ENCODE measurements at regions not wholly inside any gene's neighbourhood (a gene's known extent, or its start where the extent isn't known, plus 50 kb on each side); places are given as distances from the start of the nearest gene placed in this dataset.

DNA sequence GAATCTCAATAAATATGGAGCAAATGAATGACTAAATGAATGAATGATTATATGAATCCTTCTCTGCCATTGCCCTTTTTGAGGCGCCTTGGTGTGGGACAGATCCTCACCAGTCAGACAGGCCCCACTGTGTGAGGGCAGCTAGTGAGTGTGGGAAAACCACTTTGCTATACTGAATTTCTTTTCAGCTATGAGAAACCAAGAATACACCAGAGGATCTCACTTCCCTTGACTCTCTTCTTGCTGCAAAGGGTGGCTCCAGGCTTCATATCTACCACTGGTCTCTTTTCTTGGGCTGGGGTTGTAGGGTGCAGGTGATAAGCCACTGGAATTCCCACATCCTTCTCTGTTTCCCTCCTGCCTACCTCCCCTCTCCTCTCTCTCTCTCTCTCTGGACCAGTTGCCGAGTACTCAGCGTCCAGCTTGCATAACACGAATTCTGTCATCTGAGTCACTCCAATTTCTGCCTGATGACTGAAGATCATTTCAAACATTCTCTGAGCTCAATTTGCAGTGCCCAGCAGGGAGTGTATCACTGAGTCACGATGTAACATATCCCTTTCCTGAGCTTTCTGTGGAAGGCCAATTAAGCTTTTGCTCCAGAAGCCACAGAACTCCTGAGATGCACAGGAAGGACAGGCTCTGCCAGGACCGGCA is 304.3 kb upstream of the NCAM1 start:
- POLR2A ChIA-PET = no interaction called here
- intact Hi-C loops (cut with micrococcal nuclease; ENCODE audit: unreplicated experiment) = no loop called here
- Histone ChIP-seq H3K27ac (ENCODE audit: extremely low read length, insufficient read depth, low read length) (no peak overlapping the region), H3K4me3 (replicated peaks in 1 of 3; ENCODE audit: insufficient read depth in 1 of 3, low read depth in 2 of 3, low read length in 3 of 3) (no peak overlapping the region), H3K4me1 (ENCODE audit: insufficient read depth, low read length) (no peaks in the 10 kb centered on the region), H3K79me2 (ENCODE audit: insufficient read depth, low read length) (no peaks in the 10 kb centered on the region), H3K9ac (ENCODE audit: insufficient read depth, low read depth, low read length) (no peak overlapping the region), H3K9me3 (ENCODE audit: low read length) (no peaks in the 10 kb centered on the region), H3K36me3 (replicated peaks in 1 of 2; ENCODE audit: control insufficient read depth in 1 of 2, insufficient read depth in 2 of 2, low read length in 2 of 2) (no peaks in the 10 kb centered on the region), H2AFZ (ENCODE audit: low read length) (no peak overlapping the region), H3K27me3 (ENCODE audit: control insufficient read depth in 1 of 2, insufficient read depth in 2 of 2, low read length in 2 of 2) (peaks cover 0 to 3% of the 10 kb centered on the region in 2 experiments; a peak in 1 of 5 replicates), H4K20me1 (ENCODE audit: insufficient read depth, low read length) (no peaks in the 10 kb centered on the region), H3K4me2 (ENCODE audit: low read depth, low read length) (no peak overlapping the region)
- FAIRE-seq (no peak), DNase-seq (ENCODE audit: low spot score) (no peak), ATAC-seq (no peak)
- in situ Hi-C loops (cut with HindIII; ENCODE audit: extremely low pct_ligation_motif_present, low pct_unique_long_range_greater_than_20kb) = no loop called here
- 0% methylated on average over 4 of the region's 6 CpGs for WGBS (ENCODE audit: low lambda C conversion rate)
- no peak for TF ChIP-seq TAF15 (IDR thresholded peaks at IDR 0.05; ENCODE audit: low read depth, low read length, poor library complexity, severe bottlenecking)
- TF ChIP-seq ZNF749 (CRISPR knock-in tag; IDR thresholded peaks at IDR 0.05; ENCODE audit: borderline replicate concordance) = no peak
- no peak for TF ChIP-seq ZNF138 (CRISPR knock-in tag; IDR thresholded peaks at IDR 0.05; ENCODE audit: low read depth)
- CTCF ChIA-PET (ENCODE audit: low intra/inter-chr PET ratio, low total read pairs) = no interaction called here
- BruUV-seq (replicated peaks) = no TSS peak

DNA sequence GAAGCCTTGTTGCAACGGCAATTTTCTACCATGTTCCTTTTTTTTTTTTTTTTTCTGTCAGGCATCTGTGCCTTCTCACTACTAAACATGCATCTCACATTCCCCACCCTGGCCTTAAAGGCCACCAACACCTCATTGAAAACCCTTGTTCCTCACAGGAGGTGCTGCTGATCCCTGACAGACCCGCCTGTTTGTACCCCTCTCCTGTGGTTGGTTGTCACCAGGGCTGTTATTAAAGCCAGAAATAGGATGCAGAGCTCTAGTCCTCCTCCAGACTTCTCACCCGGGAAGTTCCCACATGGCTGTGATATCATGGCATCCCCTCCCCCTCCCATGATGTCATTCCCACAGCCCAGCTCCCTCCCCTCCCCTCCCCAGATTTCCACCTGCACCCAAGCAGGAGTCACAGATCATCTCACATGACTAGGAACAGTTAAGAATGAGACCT is 302.8 kb upstream of the NCAM1 start:
- no peaks in the 10 kb centered on the region for H3K9me3 ChIP-seq (ENCODE audit: low read length)
- H3K27me3 ChIP-seq (ENCODE audit: control insufficient read depth in 1 of 2, insufficient read depth in 2 of 2, low read length in 2 of 2) = 0 out of 5 replicates have a peak, but pooled peaks cover 0 to 3% of the 10 kb centered on the region in 2 experiments
- no peak for TF ChIP-seq SSRP1 (CRISPR knock-in tag; IDR thresholded peaks at IDR 0.05)
- no peak for TF ChIP-seq ELK4 (CRISPR knock-in tag; IDR thresholded peaks at IDR 0.05; ENCODE audit: borderline replicate concordance)
- TF ChIP-seq ZNF557 (CRISPR knock-in tag; IDR thresholded peaks at IDR 0.05) = no peak
- TF ChIP-seq KLF12 (CRISPR knock-in tag; IDR thresholded peaks at IDR 0.05; ENCODE audit: borderline replicate concordance) = no peak
- no peak for TF ChIP-seq CBX1 (IDR thresholded peaks at IDR 0.05; ENCODE audit: low read depth)
- no peak for TF ChIP-seq ZNF350 (CRISPR knock-in tag; IDR thresholded peaks at IDR 0.05; ENCODE audit: borderline replicate concordance, low read depth)
- no peak for TF ChIP-seq ZNF343 (CRISPR knock-in tag; IDR thresholded peaks at IDR 0.05)
- ATAC-seq (no peak), DNase-seq (ENCODE audit: low spot score) (no peak), FAIRE-seq (no peak)
- no peak overlapping the region for H3K27ac ChIP-seq (ENCODE audit: extremely low read length, insufficient read depth, low read length)
- H2AFZ ChIP-seq (ENCODE audit: low read length) = no peak overlapping the region
- in situ Hi-C loops (cut with HindIII; ENCODE audit: extremely low pct_ligation_motif_present, low pct_unique_long_range_greater_than_20kb) = no loop called here
- POLR2A ChIA-PET = no interaction called here
- H3K36me3 ChIP-seq (replicated peaks in 1 of 2; ENCODE audit: control insufficient read depth in 1 of 2, insufficient read depth in 2 of 2, low read length in 2 of 2) = no peaks in the 10 kb centered on the region
- H3K9ac ChIP-seq (ENCODE audit: insufficient read depth, low read depth, low read length) = no peak overlapping the region
- H3K4me1 ChIP-seq (ENCODE audit: insufficient read depth, low read length) = no peaks in the 10 kb centered on the region
- H3K4me3 ChIP-seq (replicated peaks in 1 of 3; ENCODE audit: insufficient read depth in 1 of 3, low read depth in 2 of 3, low read length in 3 of 3) = no peak overlapping the region
- H3K4me2 ChIP-seq (ENCODE audit: low read depth, low read length) = no peak overlapping the region
- no TSS peak for BruUV-seq (replicated peaks)
- no peaks in the 10 kb centered on the region for H4K20me1 ChIP-seq (ENCODE audit: insufficient read depth, low read length)
- intact Hi-C loops (cut with micrococcal nuclease; ENCODE audit: unreplicated experiment) = no loop called here
- no peaks in the 10 kb centered on the region for H3K79me2 ChIP-seq (ENCODE audit: insufficient read depth, low read length)
- 2% methylated on average over 3 of the region's 3 CpGs for WGBS (ENCODE audit: low lambda C conversion rate)
- CTCF ChIA-PET (ENCODE audit: low intra/inter-chr PET ratio, low total read pairs) = no interaction called here

Data from HepG2 (cell line).